Mononuclear cell (primary cell): ENCODE measurements at regions not wholly inside any gene's neighbourhood (a gene's known extent, or its start where the extent isn't known, plus 50 kb on each side); places are given as distances from the start of the nearest gene placed in this dataset.
"Not testable (repeated sequence)": the region's sequence is repeated elsewhere in the genome, so short reads cannot be mapped to it uniquely, and the experiment has no call there.

Experiments used
- H3K27me3 ChIP-seq: 2 replicates; pipeline ENCODE4 v1.6.0; 2011; ENCODE audit warnings: low read length, control low read depth; ENCODE audit not compliant: insufficient read depth
- H3K4me1 ChIP-seq: 2 replicates; pipeline ENCODE4 v1.5.1; 2011; ENCODE audit warnings: mild to moderate bottlenecking, low read length, control low read depth; ENCODE audit not compliant: insufficient read depth
- H3K4me3 ChIP-seq: 2 replicates; pipeline ENCODE4 v1.5.1; 2011; ENCODE audit warnings: mild to moderate bottlenecking, low read length, moderate library complexity
- H3K9me3 ChIP-seq: 2 replicates; pipeline ENCODE4 v1.5.1; 2011; ENCODE audit warnings: low read depth, mild to moderate bottlenecking, control low read depth, low read length

DNA sequence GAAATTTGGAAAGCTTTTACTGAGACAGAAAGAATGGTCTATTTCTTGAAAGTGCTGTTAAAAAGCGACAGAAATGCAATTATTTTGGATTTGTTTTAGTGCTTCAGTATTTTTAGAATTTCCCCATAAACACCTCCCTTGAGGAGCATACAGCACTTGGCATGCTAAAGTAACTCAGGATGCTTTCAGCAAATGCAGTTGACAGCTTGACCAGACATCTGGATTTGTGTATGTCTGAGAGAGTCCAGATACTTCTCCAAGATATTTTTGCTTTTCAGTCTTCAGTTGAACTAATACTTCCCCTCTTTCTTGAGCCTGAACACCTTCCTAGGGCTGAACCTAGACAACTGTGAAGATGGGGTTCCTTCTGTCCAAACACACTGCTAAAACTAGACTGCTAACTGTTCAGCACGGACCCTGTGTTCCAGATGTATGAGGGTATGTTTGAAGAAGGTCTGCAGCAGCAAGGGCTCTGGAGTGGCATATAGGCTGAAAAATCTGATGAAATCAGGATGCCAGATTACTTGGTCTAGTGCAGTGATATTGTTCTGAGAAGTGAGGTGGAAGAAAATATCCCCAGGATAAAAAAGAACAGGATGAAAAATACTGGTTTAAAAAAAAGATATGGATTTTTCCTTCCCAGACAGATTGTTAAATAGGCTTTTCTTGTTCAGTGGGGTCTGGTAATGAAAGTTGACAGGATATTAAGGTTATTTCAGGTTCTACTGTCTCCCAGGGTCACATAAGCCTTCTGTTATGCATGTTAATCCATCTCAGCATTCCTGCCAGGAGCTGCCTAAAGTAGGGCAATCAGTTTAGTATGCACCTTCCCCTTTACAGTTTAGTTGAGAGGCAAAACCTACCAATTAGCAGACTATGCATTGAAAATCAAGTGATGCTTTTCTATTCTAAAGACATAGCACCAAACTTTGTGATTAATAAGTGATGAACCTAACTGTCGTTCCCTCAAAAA lies 516.9 kb upstream of the TBL1XR1 start:
- peaks cover 12% of the 10 kb centered on the region for H3K4me1 ChIP-seq
- H3K4me3 ChIP-seq = no peak overlapping the region
- H3K9me3 ChIP-seq = no peaks in the 10 kb centered on the region
- no peaks in the 10 kb centered on the region for H3K27me3 ChIP-seq

DNA sequence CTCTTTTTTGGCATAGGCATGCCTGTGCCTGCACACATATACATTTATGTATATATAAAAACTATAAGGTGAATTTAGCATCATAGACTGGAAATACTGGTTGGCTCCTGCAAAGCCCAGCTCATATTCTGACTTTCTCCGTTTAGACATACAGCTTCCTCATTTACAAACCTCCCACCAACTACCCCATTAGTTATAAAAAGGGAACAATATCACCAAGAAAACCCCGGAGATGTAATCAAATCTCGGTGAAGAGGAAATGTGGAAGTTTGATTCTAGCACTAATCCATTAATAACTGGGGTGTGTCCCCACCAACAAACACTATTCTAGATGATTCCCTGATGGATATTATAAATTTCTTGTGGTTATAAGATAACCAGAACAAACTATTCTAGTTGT lies 517.7 kb upstream of the TBL1XR1 start:
- Histone ChIP-seq H3K9me3 (no peaks in the 10 kb centered on the region), H3K4me3 (no peak overlapping the region), H3K27me3 (no peaks in the 10 kb centered on the region), H3K4me1 (peaks cover 12% of the 10 kb centered on the region)

DNA sequence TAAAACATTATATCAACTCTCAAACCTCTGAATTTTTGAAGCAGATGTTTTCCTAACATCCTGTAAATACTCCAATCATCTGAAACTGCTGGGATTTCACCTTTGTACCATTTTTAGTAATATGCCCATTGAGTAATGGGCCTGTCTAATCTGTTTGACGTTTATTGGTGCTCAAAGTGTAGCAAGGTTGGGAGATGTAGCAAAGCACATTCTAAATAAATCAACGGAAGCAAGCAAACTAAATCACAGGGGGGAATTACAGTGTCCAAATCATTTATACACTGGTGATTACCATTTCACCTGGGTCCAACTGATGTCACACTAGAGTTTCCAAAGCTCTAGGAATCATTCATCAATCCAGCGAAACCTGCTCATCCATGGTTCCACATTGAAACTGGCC lies 518.7 kb upstream of the TBL1XR1 start:
- no peaks in the 10 kb centered on the region for H3K27me3 ChIP-seq
- no peaks in the 10 kb centered on the region for H3K9me3 ChIP-seq
- no peak overlapping the region for H3K4me3 ChIP-seq
- peaks cover 12% of the 10 kb centered on the region for H3K4me1 ChIP-seq

DNA sequence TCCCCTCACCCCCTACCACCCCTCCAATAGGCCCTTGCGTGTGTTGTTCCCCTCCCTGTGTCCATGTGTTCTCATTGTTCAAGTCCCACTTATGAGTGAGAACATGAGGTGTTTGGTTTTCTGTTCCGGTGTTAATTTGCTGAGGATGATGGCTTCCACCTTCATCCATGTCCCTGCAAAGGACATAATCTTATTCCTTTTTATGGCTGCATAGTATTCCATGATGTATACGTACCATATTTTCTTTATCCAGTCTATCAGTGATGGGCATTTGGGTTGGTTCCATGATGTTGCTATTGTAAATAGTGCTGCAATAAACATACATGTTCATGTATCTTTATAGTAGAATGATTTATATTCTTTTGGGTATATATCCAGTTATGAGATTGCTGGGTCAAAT lies 523.6 kb upstream of the TBL1XR1 start:
- H3K4me1 ChIP-seq = peaks cover 22% of the 10 kb centered on the region
- not testable (repeated sequence) for H3K27me3 ChIP-seq, H3K9me3 ChIP-seq, H3K4me3 ChIP-seq

DNA sequence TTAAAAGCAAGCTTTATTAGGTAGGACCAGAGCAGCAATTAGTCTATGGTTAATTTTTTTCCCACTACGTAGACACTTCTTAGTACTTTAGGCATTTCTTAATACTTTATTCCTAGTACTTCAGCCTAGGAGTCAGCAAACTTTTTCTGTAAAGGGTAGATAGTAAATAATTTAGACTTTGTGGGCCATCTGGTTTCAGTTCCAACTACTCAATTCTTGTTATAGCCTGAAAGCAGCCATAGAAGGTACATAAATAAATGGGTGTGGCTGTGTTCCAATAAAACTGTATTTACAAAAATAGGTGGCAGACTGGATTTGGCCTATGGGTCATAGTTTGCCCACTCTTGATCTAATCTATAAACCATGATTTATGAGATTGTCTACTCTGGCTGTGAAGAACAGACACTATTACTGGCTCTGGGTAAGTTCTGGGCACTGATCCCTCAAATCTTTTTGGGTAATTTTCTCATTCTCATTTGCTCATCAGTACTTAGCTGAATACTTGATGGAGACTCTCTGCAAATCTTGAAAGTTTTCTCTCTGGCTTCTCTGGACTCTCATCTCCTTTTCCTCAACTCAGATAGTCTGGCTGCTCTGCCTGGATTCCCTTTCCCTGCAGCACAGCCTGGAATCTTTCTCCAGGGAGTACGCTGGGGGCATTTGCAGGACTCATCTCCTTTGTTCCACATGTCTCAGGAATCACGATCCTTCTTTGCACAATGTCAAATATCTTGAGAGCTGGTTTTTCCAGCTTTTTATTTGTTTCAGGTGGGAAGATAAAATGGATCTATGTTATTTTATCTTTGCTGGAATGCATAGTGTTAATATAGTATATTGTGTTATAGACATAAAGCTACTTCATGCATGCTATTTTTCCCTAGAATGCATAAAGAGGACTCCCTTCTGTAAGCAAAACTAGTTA lies 524.8 kb upstream of the TBL1XR1 start:
- peaks cover 32% of the 10 kb centered on the region for H3K4me1 ChIP-seq
- H3K4me3 ChIP-seq = no peak overlapping the region
- no peaks in the 10 kb centered on the region for H3K9me3 ChIP-seq
- no peaks in the 10 kb centered on the region for H3K27me3 ChIP-seq

DNA sequence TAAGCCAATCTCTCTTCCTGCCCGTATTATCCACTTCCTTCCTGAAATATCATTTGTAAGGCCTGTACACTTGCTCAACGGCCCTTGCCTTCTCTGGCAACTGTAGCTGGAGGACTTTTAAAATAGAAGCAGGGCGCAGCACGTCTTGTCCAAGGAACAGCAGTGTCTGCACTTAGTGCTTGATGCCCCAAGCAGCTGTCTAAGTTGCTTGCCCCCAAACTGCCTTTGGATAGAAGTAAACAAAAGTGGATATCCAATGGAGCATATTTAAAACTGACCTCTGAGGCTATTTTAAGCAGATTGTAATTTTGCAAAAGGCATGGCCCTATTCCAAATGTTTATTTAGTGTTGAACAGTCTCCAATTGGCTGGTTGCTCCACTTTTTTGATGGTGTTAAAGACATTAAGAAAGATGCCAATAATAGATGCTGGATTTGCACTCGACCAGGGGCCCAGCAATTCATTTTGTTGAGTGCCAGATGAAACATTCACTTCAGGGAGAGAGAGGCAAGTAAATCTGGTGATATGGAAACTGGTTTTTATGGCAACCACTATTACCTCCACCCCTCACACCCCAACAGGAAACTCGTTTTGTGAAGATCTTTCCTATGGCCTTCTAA lies 526.8 kb upstream of the TBL1XR1 start:
- Histone ChIP-seq H3K4me1 (peaks cover 32% of the 10 kb centered on the region), H3K27me3 (no peaks in the 10 kb centered on the region), H3K4me3 (no peak overlapping the region), H3K9me3 (no peaks in the 10 kb centered on the region)

DNA sequence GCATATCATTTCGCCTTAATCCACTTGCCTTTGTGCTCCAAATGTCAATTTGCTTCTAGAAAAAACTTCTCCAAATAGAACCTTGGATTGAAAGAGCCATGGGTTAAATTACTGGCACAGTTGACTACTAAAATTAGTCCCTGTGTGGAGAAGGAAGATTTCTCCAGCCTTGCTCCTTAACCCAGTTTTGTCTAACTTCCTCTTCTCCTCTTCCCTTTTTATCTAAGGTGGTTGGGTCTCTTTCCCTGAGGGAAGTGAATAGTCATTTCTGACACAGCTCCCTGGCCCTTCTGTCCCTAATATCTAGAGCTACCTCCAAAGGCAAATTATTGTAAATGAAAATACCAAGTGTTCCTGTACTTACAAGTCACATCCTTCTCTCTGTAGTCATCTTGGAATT lies 527.9 kb upstream of the TBL1XR1 start:
- Histone ChIP-seq H3K4me3 (no peak overlapping the region), H3K4me1 (peaks cover 32% of the 10 kb centered on the region), H3K27me3 (no peaks in the 10 kb centered on the region), H3K9me3 (no peaks in the 10 kb centered on the region)

DNA sequence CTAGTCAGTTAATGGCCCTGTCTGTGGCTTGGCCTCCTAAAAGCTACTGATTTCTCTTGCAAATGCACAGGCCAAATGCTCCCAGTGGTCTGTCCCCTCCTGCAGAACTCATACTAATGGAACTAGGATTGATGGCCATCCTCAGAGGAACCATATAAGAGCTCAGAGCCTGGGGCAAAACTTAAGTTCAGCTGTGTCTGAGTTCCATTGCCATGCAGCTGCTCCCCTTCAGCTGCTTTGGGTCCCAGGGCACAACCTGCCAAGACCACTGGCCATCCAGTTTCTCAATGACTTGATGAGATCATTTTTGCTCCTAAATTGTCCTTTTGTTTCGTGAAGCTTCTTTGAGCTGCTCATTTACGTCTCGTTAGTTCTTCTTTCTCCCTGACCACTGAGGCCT lies 529.5 kb upstream of the TBL1XR1 start:
- no peaks in the 10 kb centered on the region for H3K27me3 ChIP-seq
- H3K9me3 ChIP-seq = no peaks in the 10 kb centered on the region
- no peak overlapping the region for H3K4me3 ChIP-seq
- H3K4me1 ChIP-seq = peaks cover 32% of the 10 kb centered on the region

DNA sequence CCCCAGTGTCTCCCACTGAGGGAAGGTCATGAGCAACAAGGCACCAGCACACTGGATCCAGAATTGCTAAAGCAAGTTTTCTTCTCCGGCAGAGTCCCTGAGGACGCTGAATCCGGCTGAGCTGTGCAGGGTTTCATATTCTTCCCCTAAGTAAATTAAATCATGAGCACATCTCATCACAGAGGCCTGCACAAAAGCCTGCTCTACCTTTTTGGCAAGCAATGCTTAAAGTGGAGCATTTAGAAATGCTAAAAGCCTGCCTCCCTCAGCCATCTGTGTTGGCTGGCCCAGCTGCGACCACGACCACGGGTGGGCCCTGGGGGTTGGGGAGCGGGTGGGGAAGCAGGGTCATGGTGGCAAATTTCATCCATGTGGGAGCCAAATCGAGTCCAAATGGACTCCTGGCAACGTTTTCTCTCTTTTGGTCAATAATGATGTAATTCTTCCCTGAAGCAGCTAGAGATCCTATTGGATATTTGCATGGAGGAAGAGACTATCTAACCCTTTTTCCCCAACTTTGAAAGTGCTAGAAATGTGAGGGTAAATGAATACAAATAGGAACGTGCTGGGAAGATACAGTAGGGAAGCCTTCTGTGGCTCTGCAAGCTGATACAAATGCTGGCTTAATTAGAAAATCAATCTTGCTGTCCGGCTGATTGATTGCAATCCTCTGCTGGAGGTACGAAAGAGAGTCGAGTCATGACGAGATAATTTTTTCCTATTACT lies 532.8 kb upstream of the TBL1XR1 start:
- H3K4me3 ChIP-seq = no peak overlapping the region
- no peaks in the 10 kb centered on the region for H3K27me3 ChIP-seq
- H3K4me1 ChIP-seq = peaks cover 18% of the 10 kb centered on the region
- H3K9me3 ChIP-seq = no peaks in the 10 kb centered on the region

DNA sequence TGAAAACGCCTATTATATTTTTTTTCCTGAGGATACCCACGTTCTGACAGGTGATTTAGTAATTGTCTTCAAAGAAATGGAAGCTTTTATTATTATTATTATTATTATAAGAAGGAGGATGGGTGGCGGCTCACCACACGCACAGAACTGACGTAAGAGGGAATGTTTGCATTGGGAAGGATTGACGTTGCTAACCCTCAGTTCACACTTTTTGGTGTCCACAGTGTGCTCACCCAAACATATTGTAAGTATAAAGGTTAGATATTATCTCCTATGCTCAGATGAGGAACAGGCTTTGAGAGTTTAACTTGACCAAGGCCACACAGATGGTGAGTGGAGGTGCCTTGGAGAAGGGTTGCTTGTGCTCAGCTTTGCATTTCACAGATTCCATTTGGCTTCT lies 533.5 kb upstream of the TBL1XR1 start:
- Histone ChIP-seq H3K27me3 (no peaks in the 10 kb centered on the region), H3K9me3 (no peaks in the 10 kb centered on the region), H3K4me1 (peaks cover 11% of the 10 kb centered on the region), H3K4me3 (no peak overlapping the region)

DNA sequence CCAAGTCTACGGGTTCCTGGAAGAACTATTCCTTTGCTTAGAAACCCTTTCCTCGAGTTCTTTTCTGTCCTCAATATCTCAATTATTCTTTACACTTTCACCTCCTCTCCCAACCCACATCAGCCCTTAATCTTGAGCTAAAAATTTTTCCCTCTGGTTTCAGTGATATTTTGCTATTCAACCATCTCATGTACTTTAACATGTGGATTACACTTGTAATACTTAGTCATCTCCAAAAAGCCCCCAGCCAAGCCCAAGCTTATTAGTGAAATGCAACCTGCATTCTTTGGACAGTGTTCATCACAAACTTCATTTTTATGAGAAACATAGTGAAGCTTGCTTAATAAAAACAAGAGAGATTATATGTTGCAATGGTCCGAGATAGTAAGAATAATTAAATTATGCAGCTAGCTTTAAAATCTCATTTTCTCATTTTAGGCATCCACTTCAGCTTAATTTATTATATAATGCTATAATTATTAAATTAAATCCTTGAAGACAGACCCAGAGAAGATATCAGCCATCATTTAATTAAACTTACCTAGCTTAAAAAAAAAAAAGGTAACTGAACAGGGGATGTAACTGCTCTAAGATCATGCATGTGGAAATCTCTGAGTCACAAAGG lies 534.5 kb upstream of the TBL1XR1 start:
- Histone ChIP-seq H3K4me3 (no peak overlapping the region), H3K9me3 (no peaks in the 10 kb centered on the region), H3K4me1 (peaks cover 2% of the 10 kb centered on the region), H3K27me3 (no peaks in the 10 kb centered on the region)

DNA sequence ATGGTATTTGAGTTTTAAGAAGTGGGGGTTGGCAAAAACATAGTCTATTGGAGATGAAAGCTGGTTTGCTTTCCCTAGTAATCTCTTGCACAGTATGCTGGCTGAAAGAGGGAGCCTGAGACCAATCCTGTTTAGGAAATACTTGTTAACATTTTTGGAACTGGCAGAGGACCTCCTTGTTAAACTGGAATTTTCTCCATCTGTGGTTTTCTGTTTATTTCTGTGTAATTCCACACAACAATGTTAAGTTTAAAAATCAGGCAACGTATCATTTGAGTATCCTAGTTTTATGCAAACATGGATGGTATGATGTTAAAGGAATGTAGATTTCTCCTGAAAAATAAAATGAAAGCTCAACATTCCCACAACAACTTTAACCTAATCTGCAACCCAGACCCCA lies 536.0 kb upstream of the TBL1XR1 start:
- Histone ChIP-seq H3K4me3 (no peak overlapping the region), H3K27me3 (no peaks in the 10 kb centered on the region), H3K9me3 (no peaks in the 10 kb centered on the region), H3K4me1 (no peaks in the 10 kb centered on the region)

DNA sequence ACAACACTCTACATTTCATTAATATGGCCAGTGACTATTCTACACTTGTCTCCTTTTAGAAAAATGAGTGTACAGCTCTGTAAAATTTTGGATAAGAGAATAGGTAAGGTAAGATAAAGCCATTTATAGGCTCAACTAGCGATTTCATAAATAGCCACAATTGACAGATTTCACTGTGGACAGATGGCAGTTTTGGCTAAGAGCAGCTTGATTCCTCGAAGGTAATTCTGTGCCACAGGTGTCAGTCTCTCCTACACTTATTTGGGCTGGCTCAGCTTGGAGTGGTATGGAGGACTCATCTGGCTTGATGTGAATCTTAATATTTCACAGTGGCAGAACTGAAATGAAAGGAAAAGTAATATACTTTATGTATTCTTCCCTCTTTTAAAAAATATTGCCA lies 536.7 kb upstream of the TBL1XR1 start:
- Histone ChIP-seq H3K27me3 (no peaks in the 10 kb centered on the region), H3K4me3 (no peak overlapping the region), H3K4me1 (no peaks in the 10 kb centered on the region), H3K9me3 (no peaks in the 10 kb centered on the region)

DNA sequence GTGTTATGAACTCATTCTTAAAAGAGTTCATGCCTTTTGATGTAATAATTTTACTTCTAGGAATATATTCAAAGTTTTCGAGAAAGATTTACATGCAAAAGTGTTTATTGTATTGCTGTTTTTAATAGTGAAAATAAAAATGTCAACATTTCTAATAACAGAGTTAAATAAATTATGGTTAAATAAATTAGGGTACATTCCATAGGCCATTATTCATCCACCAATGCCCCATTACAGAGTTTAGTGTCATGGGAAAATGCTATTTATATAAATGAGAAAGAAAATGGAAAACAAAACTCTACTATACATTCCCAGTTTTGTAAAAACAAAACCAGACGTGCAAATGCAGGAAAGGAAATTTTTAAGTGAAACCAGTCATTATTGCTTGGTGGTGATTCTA lies 538.1 kb upstream of the TBL1XR1 start:
- Histone ChIP-seq H3K4me1 (no peaks in the 10 kb centered on the region), H3K27me3 (no peaks in the 10 kb centered on the region), H3K4me3 (no peak overlapping the region), H3K9me3 (no peaks in the 10 kb centered on the region)
